ENCODE measurements at regions not wholly inside any gene's neighbourhood (a gene's known extent, or its start where the extent isn't known, plus 50 kb on each side); places are given as distances from the start of the nearest gene placed in this dataset.
"Not testable (repeated sequence)": the region's sequence is repeated elsewhere in the genome, so short reads cannot be mapped to it uniquely, and the experiment has no call there.

GRCh38 chr13:40355126-40355724 lies 311.2 kb downstream of the FOXO1 start:
- peak; percentile 56 for ATAC-seq (replicated peaks)
- no peaks in the 10 kb centered on the region for H3K9me3 Mint-ChIP-seq
- no peaks in the 10 kb centered on the region for H3K27me3 Mint-ChIP-seq
- H3K4me1 Mint-ChIP-seq = no peaks in the 10 kb centered on the region
- no peak overlapping the region for H3K4me3 Mint-ChIP-seq
- no peaks in the 10 kb centered on the region for H3K36me3 Mint-ChIP-seq (ENCODE audit: low read depth)
- H3K27ac Mint-ChIP-seq = no peak overlapping the region

DNA sequence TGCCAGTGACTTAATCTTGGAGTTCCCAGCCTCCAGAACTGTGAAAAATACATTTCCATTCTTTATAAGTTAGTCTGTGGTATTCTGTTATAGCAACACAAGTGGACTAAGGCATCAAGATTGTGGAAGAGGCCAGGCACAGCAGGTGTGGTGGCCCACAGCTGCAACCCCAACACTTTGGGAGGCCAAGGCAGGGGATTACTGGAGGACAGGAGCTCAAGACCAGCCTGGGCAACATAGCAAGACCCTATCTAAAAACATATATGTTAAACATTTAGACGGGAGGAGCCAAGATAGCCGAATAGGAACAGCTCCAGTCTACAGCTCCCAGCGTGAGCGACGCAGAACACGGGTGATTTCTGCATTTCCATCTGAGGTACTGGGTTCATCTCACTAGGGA lies 310.4 kb downstream of the FOXO1 start:
- H3K9me3 Mint-ChIP-seq = no peaks in the 10 kb centered on the region
- H3K4me1 Mint-ChIP-seq = no peaks in the 10 kb centered on the region
- no peaks in the 10 kb centered on the region for H3K36me3 Mint-ChIP-seq (ENCODE audit: low read depth)
- ATAC-seq (replicated peaks) = no peak
- no peaks in the 10 kb centered on the region for H3K27me3 Mint-ChIP-seq
- no peak overlapping the region for H3K27ac Mint-ChIP-seq
- no peak overlapping the region for H3K4me3 Mint-ChIP-seq

DNA sequence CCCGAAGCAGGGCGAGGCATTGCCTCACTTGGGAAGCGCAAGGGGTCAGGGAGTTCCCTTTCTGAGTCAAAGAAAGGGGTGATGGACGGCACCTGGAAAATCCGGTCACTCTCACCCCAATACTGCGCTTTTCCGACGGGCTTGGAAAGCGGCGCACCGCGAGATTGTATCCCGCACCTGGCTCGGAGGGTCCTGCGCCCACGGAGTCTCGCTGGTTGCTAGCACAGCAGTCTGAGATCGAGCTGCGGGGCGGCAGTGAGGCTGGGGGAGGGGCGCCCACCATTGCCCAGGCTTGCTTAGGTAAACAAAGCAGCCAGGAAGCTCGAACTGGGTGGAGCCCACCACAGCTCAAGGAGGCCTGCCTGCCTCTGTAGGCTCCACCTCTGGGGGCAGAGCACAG lies 310.0 kb downstream of the FOXO1 start:
- H3K9me3 Mint-ChIP-seq; H3K4me1 Mint-ChIP-seq; H3K27me3 Mint-ChIP-seq; H3K27ac Mint-ChIP-seq; H3K4me3 Mint-ChIP-seq; ATAC-seq (replicated peaks); H3K36me3 Mint-ChIP-seq (ENCODE audit: low read depth): not testable (repeated sequence)

- no peaks in the 10 kb centered on the region for H3K36me3 Mint-ChIP-seq (ENCODE audit: low read depth)
- H3K4me1 Mint-ChIP-seq = peaks cover 7% of the 10 kb centered on the region
- H3K27me3 Mint-ChIP-seq = no peaks in the 10 kb centered on the region
- no peak overlapping the region for H3K27ac Mint-ChIP-seq
- no peaks in the 10 kb centered on the region for H3K9me3 Mint-ChIP-seq
- H3K4me3 Mint-ChIP-seq = no peak overlapping the region
- no peak for ATAC-seq (replicated peaks)
Measured at GRCh38 chr13:40362502-40362901, 303.9 kb downstream of the FOXO1 start.

DNA sequence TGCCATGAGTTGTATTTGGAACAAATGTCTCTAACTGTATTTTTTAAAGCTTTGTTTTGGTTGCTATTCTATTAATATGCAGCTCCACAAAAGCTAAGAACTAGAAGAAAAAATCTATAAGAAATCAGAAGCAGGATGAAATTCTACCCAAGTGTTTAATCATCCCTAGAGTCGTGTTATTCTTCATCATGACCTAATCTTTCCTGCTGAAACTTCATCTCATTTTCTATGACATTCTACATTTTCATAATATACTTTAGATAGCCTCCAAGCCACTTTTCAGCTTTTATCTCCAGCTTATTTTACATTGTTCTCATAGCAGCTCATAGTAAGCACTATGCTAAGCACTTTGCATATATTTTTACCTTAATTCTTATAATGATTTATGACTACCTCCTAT lies 302.8 kb downstream of the FOXO1 start:
- peak; percentile 53 for ATAC-seq (replicated peaks)
- no peaks in the 10 kb centered on the region for H3K27me3 Mint-ChIP-seq

DNA sequence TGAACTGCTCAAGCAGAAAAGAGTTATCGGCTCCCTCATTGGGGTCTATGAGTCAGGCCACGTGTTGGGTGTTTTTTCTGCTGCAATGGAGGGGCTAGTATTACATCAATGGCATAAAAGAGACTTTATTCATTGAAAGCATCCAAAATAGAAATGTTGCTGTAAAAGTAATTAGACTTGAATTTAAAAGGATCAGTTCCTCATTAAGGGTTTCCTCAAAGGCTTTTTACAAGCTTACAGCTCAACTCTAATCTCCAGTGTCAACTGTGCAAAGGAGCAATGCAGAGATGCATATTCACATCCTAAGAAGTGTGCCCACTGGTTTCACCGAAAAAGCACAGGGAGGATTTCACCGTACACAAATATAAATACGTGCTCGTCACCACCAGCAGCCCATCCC lies 300.3 kb downstream of the FOXO1 start:
- Mint-ChIP-seq H3K4me3 (no peak overlapping the region), H3K27ac (no peak overlapping the region), H3K4me1 (peaks cover 20% of the 10 kb centered on the region), H3K27me3 (no peaks in the 10 kb centered on the region), H3K36me3 (ENCODE audit: low read depth) (no peaks in the 10 kb centered on the region), H3K9me3 (no peaks in the 10 kb centered on the region)
- no peak for ATAC-seq (replicated peaks)

More for the DNA sequence above, 302.8 kb downstream of the FOXO1 start:
- Mint-ChIP-seq H3K4me3 (no peak overlapping the region), H3K27ac (no peak overlapping the region), H3K36me3 (ENCODE audit: low read depth) (no peaks in the 10 kb centered on the region), H3K4me1 (peaks cover 7% of the 10 kb centered on the region), H3K9me3 (no peaks in the 10 kb centered on the region)

DNA sequence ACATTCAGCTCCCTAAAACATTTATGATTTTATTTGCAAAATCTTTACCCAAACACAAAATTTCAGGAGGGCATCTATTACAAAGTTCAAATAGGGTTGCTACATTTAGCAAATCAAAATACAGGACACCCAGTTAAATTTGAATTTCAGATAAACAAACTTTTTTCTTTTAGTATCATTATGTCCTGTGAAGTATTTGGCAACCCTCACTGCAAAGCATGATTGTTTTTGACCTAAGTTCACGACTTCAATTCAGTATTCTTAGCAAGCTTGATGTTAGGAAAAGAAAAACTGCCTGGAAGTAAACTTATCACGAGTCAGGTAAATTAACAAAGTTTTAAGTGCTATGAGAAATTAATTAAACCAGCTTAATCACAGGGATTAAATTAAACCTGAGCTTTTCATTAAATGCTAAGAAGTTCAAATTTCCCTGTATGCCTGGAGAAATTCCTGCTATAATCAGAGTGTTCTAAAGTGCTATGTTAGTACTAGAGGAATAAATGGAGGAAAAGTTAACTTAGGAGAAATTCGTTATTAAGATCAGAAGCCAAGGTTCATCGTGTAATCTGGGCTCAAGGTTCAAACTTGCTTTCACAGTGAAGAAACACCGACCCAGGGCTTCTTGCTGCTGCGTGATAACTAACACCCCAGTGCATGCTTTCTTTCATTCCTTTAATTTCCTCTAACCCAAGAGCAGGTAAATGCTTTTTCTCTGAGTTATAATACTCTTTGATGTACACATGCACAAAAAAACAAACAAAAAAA lies 298.1 kb downstream of the FOXO1 start:
- no peaks in the 10 kb centered on the region for H3K27me3 Mint-ChIP-seq
- no peak overlapping the region for H3K27ac Mint-ChIP-seq
- H3K4me1 Mint-ChIP-seq = peaks cover 24% of the 10 kb centered on the region
- no peaks in the 10 kb centered on the region for H3K9me3 Mint-ChIP-seq
- no peaks in the 10 kb centered on the region for H3K36me3 Mint-ChIP-seq (ENCODE audit: low read depth)
- no peak overlapping the region for H3K4me3 Mint-ChIP-seq
- ATAC-seq (replicated peaks) = no peak

DNA sequence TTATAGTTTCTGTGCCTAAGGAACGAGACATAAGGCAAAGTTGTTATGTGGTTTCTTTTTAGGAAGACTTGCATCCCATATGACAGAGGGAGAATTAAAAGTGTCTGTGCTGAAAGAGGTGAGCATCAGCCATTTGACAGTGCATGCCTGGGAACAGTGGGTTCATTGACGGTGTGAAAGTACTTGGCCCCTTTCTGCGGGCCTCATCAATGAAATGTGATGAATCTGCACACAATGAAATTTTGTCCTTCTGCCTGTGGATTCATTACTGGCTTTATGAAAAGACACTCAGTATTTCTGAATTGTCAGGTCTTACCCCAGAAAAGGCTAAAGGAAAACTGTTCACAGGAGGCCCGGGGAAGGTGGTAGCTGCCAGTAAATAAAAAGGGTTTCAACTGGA lies 295.8 kb downstream of the FOXO1 start:
- Mint-ChIP-seq H3K4me3 (peak overlapping the region; percentile 38), H3K27me3 (no peaks in the 10 kb centered on the region)

GRCh38 chr13:40371531-40372125 lies 294.8 kb downstream of the FOXO1 start:
- H3K27me3 Mint-ChIP-seq = no peaks in the 10 kb centered on the region
- H3K36me3 Mint-ChIP-seq (ENCODE audit: low read depth) = no peaks in the 10 kb centered on the region
- peak overlapping the region; percentile 38 for H3K4me3 Mint-ChIP-seq
- H3K9me3 Mint-ChIP-seq = peaks cover 5% of the 10 kb centered on the region
- no peak overlapping the region for H3K27ac Mint-ChIP-seq
- peaks cover 31% of the 10 kb centered on the region for H3K4me1 Mint-ChIP-seq
- no peak for ATAC-seq (replicated peaks)

More for the DNA sequence above, 295.8 kb downstream of the FOXO1 start:
- H3K36me3 Mint-ChIP-seq (ENCODE audit: low read depth) = no peaks in the 10 kb centered on the region
- peaks cover 31% of the 10 kb centered on the region for H3K4me1 Mint-ChIP-seq
- peak; percentile 34 for ATAC-seq (replicated peaks)
- H3K9me3 Mint-ChIP-seq = peaks cover 5% of the 10 kb centered on the region
- no peak overlapping the region for H3K27ac Mint-ChIP-seq

GRCh38 chr13:40373608-40374007 lies 292.8 kb downstream of the FOXO1 start:
- not testable (repeated sequence) for H3K9me3 Mint-ChIP-seq; H3K36me3 Mint-ChIP-seq (ENCODE audit: low read depth); H3K27me3 Mint-ChIP-seq
- Mint-ChIP-seq H3K27ac (peak overlapping the region; percentile 45), H3K4me1 (peaks cover 37% of the 10 kb centered on the region), H3K4me3 (peak overlapping the region; percentile 29)
- ATAC-seq (replicated peaks) = peak; percentile 77

GRCh38 chr13:40375489-40376171 lies 290.8 kb downstream of the FOXO1 start:
- H3K27me3 Mint-ChIP-seq = no peaks in the 10 kb centered on the region
- H3K9me3 Mint-ChIP-seq = peaks cover 5% of the 10 kb centered on the region
- H3K27ac Mint-ChIP-seq = no peak overlapping the region
- H3K4me3 Mint-ChIP-seq = no peak overlapping the region
- ATAC-seq (replicated peaks) = no peak
- no peaks in the 10 kb centered on the region for H3K36me3 Mint-ChIP-seq (ENCODE audit: low read depth)
- H3K4me1 Mint-ChIP-seq = peaks cover 26% of the 10 kb centered on the region

GRCh38 chr13:40376296-40376849 lies 290.1 kb downstream of the FOXO1 start:
- Mint-ChIP-seq H3K4me3 (no peak overlapping the region), H3K4me1 (peaks cover 21% of the 10 kb centered on the region), H3K9me3 (peaks cover 5% of the 10 kb centered on the region), H3K27ac (no peak overlapping the region), H3K27me3 (no peaks in the 10 kb centered on the region), H3K36me3 (ENCODE audit: low read depth) (no peaks in the 10 kb centered on the region)
- ATAC-seq (replicated peaks) = no peak

GRCh38 chr13:40376867-40377535 lies 289.4 kb downstream of the FOXO1 start:
- ATAC-seq (replicated peaks) = no peak
- no peak overlapping the region for H3K27ac Mint-ChIP-seq
- no peaks in the 10 kb centered on the region for H3K27me3 Mint-ChIP-seq
- no peaks in the 10 kb centered on the region for H3K36me3 Mint-ChIP-seq (ENCODE audit: low read depth)
- H3K4me1 Mint-ChIP-seq = peaks cover 21% of the 10 kb centered on the region
- H3K9me3 Mint-ChIP-seq = peaks cover 5% of the 10 kb centered on the region
- no peak overlapping the region for H3K4me3 Mint-ChIP-seq

DNA sequence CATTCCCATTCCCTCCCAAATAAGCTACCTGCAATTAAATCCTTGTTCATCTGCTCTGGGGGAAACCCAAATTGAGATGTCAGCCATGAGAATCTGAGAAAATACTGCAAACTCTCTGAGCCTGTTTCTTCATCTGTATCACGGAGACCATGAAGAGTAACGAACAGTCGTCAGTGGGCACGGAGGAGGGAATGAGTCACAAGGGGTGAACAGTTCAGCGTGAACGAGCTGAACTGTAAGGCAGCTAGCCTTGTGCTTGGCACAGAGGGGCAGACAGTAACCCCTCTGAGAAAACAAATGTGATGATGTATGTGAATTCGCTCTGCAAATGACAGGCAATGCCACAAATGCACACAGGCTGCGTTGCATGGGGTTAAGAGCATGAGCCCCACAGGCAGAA lies 288.7 kb downstream of the FOXO1 start:
- Mint-ChIP-seq H3K27me3 (no peaks in the 10 kb centered on the region), H3K9me3 (peaks cover 5% of the 10 kb centered on the region), H3K27ac (peak overlapping the region; percentile 26), H3K4me1 (peaks cover 21% of the 10 kb centered on the region), H3K36me3 (ENCODE audit: low read depth) (no peaks in the 10 kb centered on the region), H3K4me3 (peak overlapping the region; percentile 49)
- peak; percentile 90 for ATAC-seq (replicated peaks)
